HL-60 (cell line): ENCODE measurements at regions not wholly inside any gene's neighbourhood (a gene's known extent, or its start where the extent isn't known, plus 50 kb on each side); places are given as distances from the start of the nearest gene placed in this dataset.

ENCODE experiments used
- DNase-seq, 2 experiments: peaks; one replicate each; pipeline ENCODE4 v3.0.0-alpha.2; 2010 to 2020; ENCODE audit warnings: low read depth in 1 of 2, low spot score in 1 of 2
- H3K27ac ChIP-seq: fragments of 250-450 bp; sonication (Bioruptor Pico); replicated peaks from 2 replicates; pipeline ENCODE4 v1.5.1; 2020; ENCODE audit warnings: mild to moderate bottlenecking, moderate library complexity
- H3K27me3 ChIP-seq: fragments of 250-450 bp; sonication (Bioruptor Pico); 2 replicates; pipeline ENCODE4 v1.5.1; 2021; ENCODE audit warnings: mild to moderate bottlenecking, moderate library complexity; ENCODE audit not compliant: insufficient read depth, poor library complexity, severe bottlenecking
- H3K4me3 ChIP-seq: replicated peaks from 2 replicates; pipeline ENCODE4 v1.5.1; 2011; ENCODE audit warnings: mild to moderate bottlenecking, control low read depth, low read length; ENCODE audit not compliant: insufficient read depth
- CTCF ChIP-seq: IDR thresholded peaks from one replicate; pipeline ENCODE4 v1.5.1; 2011; ENCODE audit warnings: low read length, control low read depth, inconsistent platforms; ENCODE audit not compliant: insufficient read depth
- GABPA ChIP-seq: IDR thresholded peaks from 2 replicates; pipeline ENCODE4 v1.6.1; 2012; ENCODE audit warnings: low read depth
- POLR2AphosphoS5 ChIP-seq: IDR thresholded peaks from 2 replicates; pipeline ENCODE4 v1.6.1; 2012; ENCODE audit warnings: low read depth
- REST ChIP-seq: IDR thresholded peaks from 2 replicates; pipeline ENCODE4 v1.6.1; 2012; ENCODE audit warnings: low read depth; ENCODE audit not compliant: insufficient replicate concordance
- SPI1 ChIP-seq: IDR thresholded peaks from 2 replicates; pipeline ENCODE4 v1.6.1; 2012; ENCODE audit warnings: low read depth, mild to moderate bottlenecking, borderline replicate concordance

- TF ChIP-seq REST = no peak
- no peak for TF ChIP-seq CTCF
- no peak for TF ChIP-seq POLR2AphosphoS5
- TF ChIP-seq SPI1 = no peak
- no peak for TF ChIP-seq GABPA
- H3K27ac ChIP-seq = no peak overlapping the region
Measured at GRCh38 chr4:163865010-163865409, 370.5 kb downstream of the TMA16 start.

GRCh38 chr4:163866728-163867315, 372.3 kb downstream of the TMA16 start:
- H3K4me3 ChIP-seq = no peak overlapping the region
- no peak overlapping the region for H3K27ac ChIP-seq
- no peaks in the 10 kb centered on the region for H3K27me3 ChIP-seq
- DNase-seq = no peak
- TF ChIP-seq REST (no peak), SPI1 (no peak), POLR2AphosphoS5 (no peak), GABPA (no peak), CTCF (no peak)

More at GRCh38 chr4:163865010-163865409, 370.5 kb downstream of the TMA16 start:
- no peaks in the 10 kb centered on the region for H3K27me3 ChIP-seq
- no peak for DNase-seq
- H3K4me3 ChIP-seq = no peak overlapping the region

- no peak for TF ChIP-seq GABPA
- TF ChIP-seq CTCF = no peak
- no peak for TF ChIP-seq POLR2AphosphoS5
- TF ChIP-seq REST = no peak
- no peak for TF ChIP-seq SPI1
- no peak overlapping the region for H3K27ac ChIP-seq
- no peak overlapping the region for H3K4me3 ChIP-seq
- no peaks in the 10 kb centered on the region for H3K27me3 ChIP-seq
- no peak for DNase-seq
Measured at GRCh38 chr4:163868445-163868844, 374.0 kb downstream of the TMA16 start.
